ENCODE measurements at regions not wholly inside any gene's neighbourhood (a gene's known extent, or its start where the extent isn't known, plus 50 kb on each side); places are given as distances from the start of the nearest gene placed in this dataset.

DNA sequence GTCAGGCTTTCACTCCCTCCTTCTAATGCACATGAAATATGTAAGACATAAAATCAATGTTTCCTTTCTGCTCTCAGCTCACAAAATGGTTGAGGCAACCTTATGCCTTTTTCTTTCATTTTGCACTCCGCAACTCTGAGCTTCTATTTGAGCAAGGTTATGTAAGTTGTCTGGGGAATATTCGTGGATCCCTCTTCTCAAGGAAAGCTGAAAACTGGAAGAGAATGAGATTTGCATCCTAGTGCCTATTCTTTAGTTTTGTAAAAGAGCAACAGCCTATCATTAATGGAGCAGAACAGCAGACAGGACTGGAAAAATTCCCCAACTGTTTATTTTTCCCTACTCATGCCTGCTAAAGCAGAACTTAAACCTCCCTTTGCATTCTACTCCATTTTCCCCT, 141.7 kb downstream of the FAM76B start:
- DNase-seq (ENCODE audit: low spot score), result no peak
- peak overlapping the region; percentile 77 for H3K27ac ChIP-seq

GRCh38 chr11:95647355-95647754, 142.2 kb downstream of the FAM76B start:
- Histone ChIP-seq H3K9me3 (ENCODE audit: low read depth) (no peaks in the 10 kb centered on the region), H3K36me3 (replicated peaks; ENCODE audit: insufficient read depth, low read depth) (no peaks in the 10 kb centered on the region), H3K4me3 (no peak overlapping the region), H3K79me2 (no peaks in the 10 kb centered on the region), H3K4me2 (peak overlapping the region; percentile 36), H3K27me3 (no peaks in the 10 kb centered on the region), H2AFZ (peak overlapping the region; percentile 28), H3K27ac (peak overlapping the region; percentile 77), H4K20me1 (ENCODE audit: insufficient read depth, poor library complexity, severe bottlenecking) (no peaks in the 10 kb centered on the region), H3K9me2 (replicated peaks; ENCODE audit: insufficient read depth) (no peaks in the 10 kb centered on the region), H3K4me1 (ENCODE audit: insufficient read depth) (peaks cover 19% of the 10 kb centered on the region)
- no peak for DNase-seq (ENCODE audit: low spot score)
- no peak for TF ChIP-seq EZH2 (IDR thresholded peaks at IDR 0.05; ENCODE audit: borderline replicate concordance)
- no peak for TF ChIP-seq EZH2phosphoT487 (IDR thresholded peaks at IDR 0.05; ENCODE audit: low read depth, severe bottlenecking, unreplicated experiment)
- TF ChIP-seq, protein P1, sequence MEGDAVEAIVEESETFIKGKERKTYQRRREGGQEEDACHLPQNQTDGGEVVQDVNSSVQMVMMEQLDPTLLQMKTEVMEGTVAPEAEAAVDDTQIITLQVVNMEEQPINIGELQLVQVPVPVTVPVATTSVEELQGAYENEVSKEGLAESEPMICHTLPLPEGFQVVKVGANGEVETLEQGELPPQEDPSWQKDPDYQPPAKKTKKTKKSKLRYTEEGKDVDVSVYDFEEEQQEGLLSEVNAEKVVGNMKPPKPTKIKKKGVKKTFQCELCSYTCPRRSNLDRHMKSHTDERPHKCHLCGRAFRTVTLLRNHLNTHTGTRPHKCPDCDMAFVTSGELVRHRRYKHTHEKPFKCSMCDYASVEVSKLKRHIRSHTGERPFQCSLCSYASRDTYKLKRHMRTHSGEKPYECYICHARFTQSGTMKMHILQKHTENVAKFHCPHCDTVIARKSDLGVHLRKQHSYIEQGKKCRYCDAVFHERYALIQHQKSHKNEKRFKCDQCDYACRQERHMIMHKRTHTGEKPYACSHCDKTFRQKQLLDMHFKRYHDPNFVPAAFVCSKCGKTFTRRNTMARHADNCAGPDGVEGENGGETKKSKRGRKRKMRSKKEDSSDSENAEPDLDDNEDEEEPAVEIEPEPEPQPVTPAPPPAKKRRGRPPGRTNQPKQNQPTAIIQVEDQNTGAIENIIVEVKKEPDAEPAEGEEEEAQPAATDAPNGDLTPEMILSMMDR (IDR thresholded peaks at IDR 0.05; ENCODE audit: poor library complexity), result no peak
- 100% methylated on average over 1 of the region's 1 CpG for WGBS (ENCODE audit: low lambda C conversion rate, missing lambda C conversion rate)

More for the DNA sequence above, 141.7 kb downstream of the FAM76B start:
- Histone ChIP-seq H3K9me3 (ENCODE audit: low read depth) (no peaks in the 10 kb centered on the region), H3K79me2 (no peaks in the 10 kb centered on the region), H3K4me2 (peak overlapping the region; percentile 36), H4K20me1 (ENCODE audit: insufficient read depth, poor library complexity, severe bottlenecking) (no peaks in the 10 kb centered on the region), H3K4me1 (ENCODE audit: insufficient read depth) (peaks cover 19% of the 10 kb centered on the region), H2AFZ (peak overlapping the region; percentile 28), H3K27me3 (no peaks in the 10 kb centered on the region), H3K36me3 (replicated peaks; ENCODE audit: insufficient read depth, low read depth) (no peaks in the 10 kb centered on the region), H3K4me3 (no peak overlapping the region), H3K9me2 (replicated peaks; ENCODE audit: insufficient read depth) (no peaks in the 10 kb centered on the region)
- TF ChIP-seq, protein P1 (IDR thresholded peaks at IDR 0.05; ENCODE audit: poor library complexity), result no peak
- no peak for TF ChIP-seq EZH2phosphoT487 (IDR thresholded peaks at IDR 0.05; ENCODE audit: low read depth, severe bottlenecking, unreplicated experiment)
- TF ChIP-seq EZH2 (IDR thresholded peaks at IDR 0.05; ENCODE audit: borderline replicate concordance), result no peak
- 79% methylated on average over 2 of the region's 2 CpGs for WGBS (ENCODE audit: low lambda C conversion rate, missing lambda C conversion rate)

DNA sequence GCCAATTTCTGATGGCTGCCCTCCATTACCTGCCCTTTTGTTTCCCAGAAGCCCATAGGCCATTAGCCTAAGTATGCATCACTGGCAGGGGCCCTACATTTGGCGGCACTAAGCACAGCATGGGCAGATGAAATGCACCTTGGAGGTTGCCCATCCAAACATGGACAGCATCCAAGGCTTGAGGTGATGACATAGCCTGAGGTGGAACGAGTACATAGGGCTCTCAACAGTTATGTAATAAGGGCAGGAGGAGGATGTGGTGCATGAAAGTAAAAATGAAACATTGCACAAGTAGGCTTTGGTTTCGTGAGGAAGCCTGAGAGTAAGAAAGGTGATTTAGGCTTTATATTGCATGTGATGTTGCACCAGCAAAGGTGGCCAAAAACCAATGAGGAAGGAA, 148.1 kb downstream of the FAM76B start:
- H2AFZ ChIP-seq, result no peak overlapping the region
- no peaks in the 10 kb centered on the region for H4K20me1 ChIP-seq (ENCODE audit: insufficient read depth, poor library complexity, severe bottlenecking)
- TF ChIP-seq EZH2 (IDR thresholded peaks at IDR 0.05; ENCODE audit: borderline replicate concordance) (no peak), EZH2phosphoT487 (IDR thresholded peaks at IDR 0.05; ENCODE audit: low read depth, severe bottlenecking, unreplicated experiment) (no peak)
- TF ChIP-seq, protein P1 (IDR thresholded peaks at IDR 0.05; ENCODE audit: poor library complexity), result no peak
- H3K36me3 ChIP-seq (replicated peaks; ENCODE audit: insufficient read depth, low read depth), result no peaks in the 10 kb centered on the region
- no peaks in the 10 kb centered on the region for H3K27me3 ChIP-seq
- H3K4me3 ChIP-seq, result no peak overlapping the region
- DNase-seq (ENCODE audit: low spot score), result no peak
- 88% methylated on average over 3 of the region's 3 CpGs for WGBS (ENCODE audit: low lambda C conversion rate, missing lambda C conversion rate)
- H3K9me2 ChIP-seq (replicated peaks; ENCODE audit: insufficient read depth), result no peaks in the 10 kb centered on the region
- H3K9me3 ChIP-seq (ENCODE audit: low read depth), result no peaks in the 10 kb centered on the region
- H3K27ac ChIP-seq, result no peak overlapping the region
- no peak overlapping the region for H3K4me2 ChIP-seq
- H3K79me2 ChIP-seq, result no peaks in the 10 kb centered on the region
- H3K4me1 ChIP-seq (ENCODE audit: insufficient read depth), result peaks cover 6% of the 10 kb centered on the region

GRCh38 chr11:95638501-95638900, 151.1 kb downstream of the FAM76B start:
- TF ChIP-seq, protein P1 (IDR thresholded peaks at IDR 0.05; ENCODE audit: poor library complexity), result no peak
- TF ChIP-seq EZH2phosphoT487 (IDR thresholded peaks at IDR 0.05; ENCODE audit: low read depth, severe bottlenecking, unreplicated experiment), result no peak
- TF ChIP-seq EZH2 (IDR thresholded peaks at IDR 0.05; ENCODE audit: borderline replicate concordance), result no peak
- H3K4me1 ChIP-seq (ENCODE audit: insufficient read depth), result no peaks in the 10 kb centered on the region
- H4K20me1 ChIP-seq (ENCODE audit: insufficient read depth, poor library complexity, severe bottlenecking), result no peaks in the 10 kb centered on the region
- 97% methylated on average over 1 of the region's 1 CpG for WGBS (ENCODE audit: low lambda C conversion rate, missing lambda C conversion rate)
- H3K36me3 ChIP-seq (replicated peaks; ENCODE audit: insufficient read depth, low read depth), result no peaks in the 10 kb centered on the region
- no peak overlapping the region for H2AFZ ChIP-seq
- no peaks in the 10 kb centered on the region for H3K79me2 ChIP-seq
- no peaks in the 10 kb centered on the region for H3K9me3 ChIP-seq (ENCODE audit: low read depth)
- H3K27ac ChIP-seq, result no peak overlapping the region
- H3K4me2 ChIP-seq, result no peak overlapping the region
- no peaks in the 10 kb centered on the region for H3K27me3 ChIP-seq
- no peaks in the 10 kb centered on the region for H3K9me2 ChIP-seq (replicated peaks; ENCODE audit: insufficient read depth)
- no peak for DNase-seq (ENCODE audit: low spot score)
- H3K4me3 ChIP-seq, result no peak overlapping the region
